Superior temporal gyrus (tissue), 1 donor: ENCODE measurements at regions not wholly inside any gene's neighbourhood (a gene's known extent, or its start where the extent isn't known, plus 50 kb on each side); places are given as distances from the start of the nearest gene placed in this dataset.

Experiments used
- DNase-seq: peaks from one replicate; pipeline ENCODE4 v3.0.0-alpha.2; 2016; ENCODE audit errors: extremely low spot score

GRCh38 chr1:78424720-78425119, 66.1 kb upstream of the PTGFR start:
- no peak for DNase-seq

- no peak for DNase-seq
Observed at GRCh38 chr1:78426408-78426807, 64.4 kb upstream of the PTGFR start.

- DNase-seq, result no peak
Observed at GRCh38 chr1:78427506-78427905, 63.3 kb upstream of the PTGFR start.

GRCh38 chr1:78432016-78432415, 58.8 kb upstream of the PTGFR start:
- no peak for DNase-seq

GRCh38 chr1:78434351-78434750, 56.4 kb upstream of the PTGFR start:
- no peak for DNase-seq

GRCh38 chr1:78436961-78437360, 53.8 kb upstream of the PTGFR start:
- no peak for DNase-seq

GRCh38 chr1:78437396-78437795, 53.4 kb upstream of the PTGFR start:
- DNase-seq, result no peak

- DNase-seq, result no peak
Observed at GRCh38 chr1:78437941-78438340, 52.8 kb upstream of the PTGFR start.

GRCh38 chr1:78440381-78440793, 50.4 kb upstream of the PTGFR start:
- DNase-seq, result no peak
